ENCODE measurements at regions not wholly inside any gene's neighbourhood (a gene's known extent, or its start where the extent isn't known, plus 50 kb on each side); places are given as distances from the start of the nearest gene placed in this dataset.

GRCh38 chr19:27843861-27844260 is 1369.1 kb downstream of the UQCRFS1 start:
- intact Hi-C loops (cut with micrococcal nuclease; ENCODE audit: unreplicated experiment) (no loop called here), in situ Hi-C loops (cut with MboI) (no loop called here)
- ATAC-seq, result no peak
- TF ChIP-seq E2F4 (IDR thresholded peaks at IDR 0.05; ENCODE audit: low read depth, low read length) (no peak), ZNF24 (IDR thresholded peaks at IDR 0.05) (no peak), ZNF622 (IDR thresholded peaks at IDR 0.05) (no peak), MYB (IDR thresholded peaks at IDR 0.05; ENCODE audit: borderline replicate concordance, low read depth, low read length) (no peak), PKNOX1 (IDR thresholded peaks at IDR 0.05) (no peak), RB1 (IDR thresholded peaks at IDR 0.05; ENCODE audit: borderline replicate concordance) (no peak), HDAC2 (IDR thresholded peaks at IDR 0.05) (no peak), CHD1 (IDR thresholded peaks at IDR 0.05; ENCODE audit: low read depth, low read length) (no peak), ZBTB4 (CRISPR knock-in tag; IDR thresholded peaks at IDR 0.05) (no peak), RELB (IDR thresholded peaks at IDR 0.05; ENCODE audit: low read depth) (no peak), TCF3 (IDR thresholded peaks at IDR 0.05; ENCODE audit: borderline replicate concordance, insufficient read depth, low read depth, low read length) (no peak), EP300 (IDR thresholded peaks at IDR 0.05; ENCODE audit: borderline replicate concordance in 1 of 2, control insufficient read depth in 1 of 2, low read depth in 2 of 2, low read length in 2 of 2) (no peak)
- CTCF ChIA-PET, result no interaction called here
- Histone ChIP-seq H4K20me1 (ENCODE audit: control insufficient read depth, insufficient read depth) (no peaks in the 10 kb centered on the region), H3K79me2 (ENCODE audit: control insufficient read depth, insufficient read depth, low read length) (no peaks in the 10 kb centered on the region), H3K9me3 (replicated peaks; ENCODE audit: control insufficient read depth, insufficient read depth, low read length) (no peaks in the 10 kb centered on the region; the same call in 2 of the 3 replicates), H2AFZ (ENCODE audit: control insufficient read depth, low read depth, low read length) (no peak overlapping the region), H3K27ac (ENCODE audit: control insufficient read depth, insufficient read depth) (no peak overlapping the region), H3K36me3 (ENCODE audit: control insufficient read depth in 2 of 2, insufficient read depth in 2 of 2, low read length in 1 of 2) (no peaks in the 10 kb centered on the region), H3K4me2 (ENCODE audit: control insufficient read depth, insufficient read depth) (no peak overlapping the region), H3K9ac (ENCODE audit: control insufficient read depth, insufficient read depth, low read length) (no peak overlapping the region), H3K4me3 (no peak overlapping the region), H3K27me3 (replicated peaks in 1 of 2; ENCODE audit: control insufficient read depth in 2 of 2, insufficient read depth in 2 of 2, low read length in 1 of 2) (no peaks in the 10 kb centered on the region), H3K4me1 (ENCODE audit: control insufficient read depth, insufficient read depth, low read length) (no peaks in the 10 kb centered on the region)
- DNase-seq (ENCODE audit: low read depth, low spot score), result no peak
- POLR2A ChIA-PET, result no interaction called here
- no TSS peak for BruUV-seq (replicated peaks)
- SMC1A ChIA-PET (ENCODE audit: uncharacterized antibody, unreplicated experiment), result no interaction called here
- RAD21 ChIA-PET (ENCODE audit: unreplicated experiment), result no interaction called here
- WGBS (ENCODE audit: insufficient coverage, insufficient replicate concordance, low lambda C conversion rate, missing lambda C conversion rate), result 76% methylated on average over 3 of the region's 3 CpGs
- FAIRE-seq, result no peak
